ENCODE measurements at regions not wholly inside any gene's neighbourhood (a gene's known extent, or its start where the extent isn't known, plus 50 kb on each side); places are given as distances from the start of the nearest gene placed in this dataset.

DNA sequence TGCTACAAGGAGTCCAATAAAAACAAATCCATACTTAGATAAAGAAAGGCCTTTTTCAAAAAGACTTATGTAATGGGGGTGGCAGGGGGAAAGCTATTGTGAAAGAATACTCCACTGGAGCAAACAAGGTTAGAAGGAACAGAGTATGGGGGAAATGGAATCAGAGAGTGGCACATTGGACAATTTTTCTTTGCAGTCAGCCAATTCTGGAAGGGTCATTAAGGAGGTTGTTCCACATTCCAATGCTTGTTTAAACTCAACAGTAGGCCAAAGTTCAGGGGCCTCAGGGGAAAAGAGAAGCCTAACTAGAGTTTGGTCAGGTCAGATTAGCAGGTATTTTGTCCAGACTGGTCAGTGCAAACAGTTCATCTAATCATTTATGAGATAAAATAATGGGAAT lies 105.2 kb upstream of the RESF1 start:
- DNase-seq (ENCODE audit: low read depth): no peak
- TF ChIP-seq, protein P1, sequence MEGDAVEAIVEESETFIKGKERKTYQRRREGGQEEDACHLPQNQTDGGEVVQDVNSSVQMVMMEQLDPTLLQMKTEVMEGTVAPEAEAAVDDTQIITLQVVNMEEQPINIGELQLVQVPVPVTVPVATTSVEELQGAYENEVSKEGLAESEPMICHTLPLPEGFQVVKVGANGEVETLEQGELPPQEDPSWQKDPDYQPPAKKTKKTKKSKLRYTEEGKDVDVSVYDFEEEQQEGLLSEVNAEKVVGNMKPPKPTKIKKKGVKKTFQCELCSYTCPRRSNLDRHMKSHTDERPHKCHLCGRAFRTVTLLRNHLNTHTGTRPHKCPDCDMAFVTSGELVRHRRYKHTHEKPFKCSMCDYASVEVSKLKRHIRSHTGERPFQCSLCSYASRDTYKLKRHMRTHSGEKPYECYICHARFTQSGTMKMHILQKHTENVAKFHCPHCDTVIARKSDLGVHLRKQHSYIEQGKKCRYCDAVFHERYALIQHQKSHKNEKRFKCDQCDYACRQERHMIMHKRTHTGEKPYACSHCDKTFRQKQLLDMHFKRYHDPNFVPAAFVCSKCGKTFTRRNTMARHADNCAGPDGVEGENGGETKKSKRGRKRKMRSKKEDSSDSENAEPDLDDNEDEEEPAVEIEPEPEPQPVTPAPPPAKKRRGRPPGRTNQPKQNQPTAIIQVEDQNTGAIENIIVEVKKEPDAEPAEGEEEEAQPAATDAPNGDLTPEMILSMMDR (IDR thresholded peaks at IDR 0.05; ENCODE audit: insufficient read depth, low read depth, low read length, missing control alignments): no peak
- no peak overlapping the region for H3K4me3 ChIP-seq (ENCODE audit: low read depth, low read length)

- no peak for DNase-seq (ENCODE audit: low read depth)
- H3K4me3 ChIP-seq (ENCODE audit: low read depth, low read length): no peak overlapping the region
- TF ChIP-seq, protein P1 (IDR thresholded peaks at IDR 0.05; ENCODE audit: insufficient read depth, low read depth, low read length, missing control alignments): no peak
Measured at GRCh38 chr12:31853520-31853919, 105.7 kb upstream of the RESF1 start.

GRCh38 chr12:31850268-31850667 lies 108.9 kb upstream of the RESF1 start:
- DNase-seq (ENCODE audit: low read depth): no peak
- no peak overlapping the region for H3K4me3 ChIP-seq (ENCODE audit: low read depth, low read length)
- TF ChIP-seq, protein P1 (IDR thresholded peaks at IDR 0.05; ENCODE audit: insufficient read depth, low read depth, low read length, missing control alignments): no peak

- peak; percentile 48 for DNase-seq (ENCODE audit: low read depth)
- H3K4me3 ChIP-seq (ENCODE audit: low read depth, low read length): no peak overlapping the region
- TF ChIP-seq, protein P1 (IDR thresholded peaks at IDR 0.05; ENCODE audit: insufficient read depth, low read depth, low read length, missing control alignments): no peak
Measured at GRCh38 chr12:31849090-31849687, 110.0 kb upstream of the RESF1 start.

DNA sequence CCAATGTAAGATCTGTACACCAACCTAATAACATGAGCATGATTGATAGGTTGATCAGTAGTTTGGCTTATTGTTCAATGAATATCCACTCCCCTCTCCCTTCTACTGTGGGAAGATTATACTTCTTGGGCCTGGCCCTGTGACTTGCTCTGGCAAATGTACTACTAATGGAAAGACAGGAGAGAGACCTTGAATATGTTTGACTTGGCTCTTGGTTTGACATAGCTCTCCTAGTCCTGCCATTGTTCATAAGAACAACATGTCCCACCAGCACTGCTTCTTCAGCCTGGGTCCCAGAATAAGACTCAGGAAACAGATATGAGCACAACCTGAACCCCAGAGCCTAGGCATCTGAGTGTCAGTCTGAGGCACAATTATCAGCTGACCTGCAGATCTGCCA lies 112.8 kb upstream of the RESF1 start:
- TF ChIP-seq, protein P1 (IDR thresholded peaks at IDR 0.05; ENCODE audit: insufficient read depth, low read depth, low read length, missing control alignments): no peak
- no peak overlapping the region for H3K4me3 ChIP-seq (ENCODE audit: low read depth, low read length)
- no peak for DNase-seq (ENCODE audit: low read depth)

GRCh38 chr12:31845613-31846322 lies 113.4 kb upstream of the RESF1 start:
- no peak overlapping the region for H3K4me3 ChIP-seq (ENCODE audit: low read depth, low read length)
- DNase-seq (ENCODE audit: low read depth): no peak
- TF ChIP-seq, protein P1 (IDR thresholded peaks at IDR 0.05; ENCODE audit: insufficient read depth, low read depth, low read length, missing control alignments): no peak
